ENCODE measurements at regions not wholly inside any gene's neighbourhood (a gene's known extent, or its start where the extent isn't known, plus 50 kb on each side); places are given as distances from the start of the nearest gene placed in this dataset.

GRCh38 chr1:230507666-230508402, 81.7 kb upstream of the PGBD5 start:
- no peak for TF ChIP-seq CTCF (conservative IDR thresholded peaks at IDR 0.05; ENCODE audit: low read depth, low read length)
- no peak overlapping the region for H3K4me3 ChIP-seq (ENCODE audit: low read length)
- DNase-seq (ENCODE audit: low read depth) = no peak

GRCh38 chr1:230507236-230507635, 81.1 kb upstream of the PGBD5 start:
- H3K4me3 ChIP-seq (ENCODE audit: low read length) = no peak overlapping the region
- no peak for TF ChIP-seq CTCF (conservative IDR thresholded peaks at IDR 0.05; ENCODE audit: low read depth, low read length)
- DNase-seq (ENCODE audit: low read depth) = no peak

GRCh38 chr1:230506451-230506850, 80.3 kb upstream of the PGBD5 start:
- TF ChIP-seq CTCF (conservative IDR thresholded peaks at IDR 0.05; ENCODE audit: low read depth, low read length) = no peak
- no peak overlapping the region for H3K4me3 ChIP-seq (ENCODE audit: low read length)
- DNase-seq (ENCODE audit: low read depth) = no peak

GRCh38 chr1:230504310-230504709, 78.2 kb upstream of the PGBD5 start:
- DNase-seq (ENCODE audit: low read depth) = no peak

GRCh38 chr1:230503726-230504125, 77.6 kb upstream of the PGBD5 start:
- no peak for TF ChIP-seq CTCF (conservative IDR thresholded peaks at IDR 0.05; ENCODE audit: low read depth, low read length)
- no peak for DNase-seq (ENCODE audit: low read depth)
- H3K4me3 ChIP-seq (ENCODE audit: low read length) = no peak overlapping the region

More at GRCh38 chr1:230504310-230504709, 78.2 kb upstream of the PGBD5 start:
- H3K4me3 ChIP-seq (ENCODE audit: low read length) = no peak overlapping the region
- no peak for TF ChIP-seq CTCF (conservative IDR thresholded peaks at IDR 0.05; ENCODE audit: low read depth, low read length)

GRCh38 chr1:230502996-230503395, 76.9 kb upstream of the PGBD5 start:
- no peak overlapping the region for H3K4me3 ChIP-seq (ENCODE audit: low read length)
- no peak for DNase-seq (ENCODE audit: low read depth)
- TF ChIP-seq CTCF (conservative IDR thresholded peaks at IDR 0.05; ENCODE audit: low read depth, low read length) = no peak

GRCh38 chr1:230502306-230502705, 76.2 kb upstream of the PGBD5 start:
- TF ChIP-seq CTCF (conservative IDR thresholded peaks at IDR 0.05; ENCODE audit: low read depth, low read length) = no peak
- no peak overlapping the region for H3K4me3 ChIP-seq (ENCODE audit: low read length)
- DNase-seq (ENCODE audit: low read depth) = no peak
